ENCODE measurements at regions not wholly inside any gene's neighbourhood (a gene's known extent, or its start where the extent isn't known, plus 50 kb on each side); places are given as distances from the start of the nearest gene placed in this dataset.

GRCh38 chr5:168088410-168089173, 202.9 kb upstream of the WWC1 start:
- FAIRE-seq, result no peak
- no peak overlapping the region for H3K4me2 ChIP-seq (ENCODE audit: insufficient read depth, low read length)
- no peak for DNase-seq (ENCODE audit: low read depth, low spot score)
- no peaks in the 10 kb centered on the region for H3K27me3 ChIP-seq (ENCODE audit: control insufficient read depth in 2 of 2, insufficient read depth in 2 of 2, low read length in 2 of 2)
- no peaks in the 10 kb centered on the region for H3K79me2 ChIP-seq (ENCODE audit: control insufficient read depth, insufficient read depth, low read length)
- ChIA-PET POLR2A (no interaction called here), CTCF (no interaction called here)
- dilution Hi-C loops (cut with MboI; ENCODE audit: extremely low pct_ligation_motif_present, low sequenced_read_pairs) (no loop called here), intact Hi-C loops (cut with micrococcal nuclease) (no loop called here)
- H3K27ac ChIP-seq (ENCODE audit: insufficient read depth, low read depth, low read length), result no peak overlapping the region
- H2AFZ ChIP-seq (ENCODE audit: low read depth, low read length), result no peak overlapping the region
- H3K4me3 ChIP-seq (replicated peaks in 1 of 3; ENCODE audit: insufficient read depth in 1 of 3, low read depth in 1 of 3, low read length in 3 of 3), result no peak overlapping the region
- no TSS peak for BruUV-seq (replicated peaks)
- H3K4me1 ChIP-seq (ENCODE audit: control insufficient read depth, extremely low read depth, insufficient read depth, low read length), result no peaks in the 10 kb centered on the region
- H4K20me1 ChIP-seq (replicated peaks; ENCODE audit: control insufficient read depth, extremely low read depth, insufficient read depth, low read length), result no peaks in the 10 kb centered on the region
- no peaks in the 10 kb centered on the region for H3K9me3 ChIP-seq (replicated peaks; ENCODE audit: control insufficient read depth, insufficient read depth, low read length)
- no peak for TF ChIP-seq EZH2 (IDR thresholded peaks at IDR 0.05; ENCODE audit: borderline replicate concordance, low read depth, low read length, severe bottlenecking)
- no peak for TF ChIP-seq JUN (IDR thresholded peaks at IDR 0.05; ENCODE audit: borderline replicate concordance, insufficient read depth, insufficient read length, low read depth)
- TF ChIP-seq FOS (IDR thresholded peaks at IDR 0.05; ENCODE audit: borderline replicate concordance, insufficient read depth, low read length), result no peak
- no peak for TF ChIP-seq GATA2 (IDR thresholded peaks at IDR 0.05; ENCODE audit: insufficient read depth, insufficient read length, low read depth, low read length)
- TF ChIP-seq POLR2A (IDR thresholded peaks at IDR 0.05; ENCODE audit: low read depth, low read length), result no peak
- no peak for TF ChIP-seq POLR2AphosphoS5 (IDR thresholded peaks at IDR 0.05; ENCODE audit: insufficient read depth, low read depth, low read length)
- TF ChIP-seq CTCF (IDR thresholded peaks at IDR 0.05; ENCODE audit: extremely low read depth in 1 of 2, insufficient read depth in 1 of 2, low read depth in 1 of 2, low read length in 2 of 2), result no peak
- H3K9me1 ChIP-seq (replicated peaks; ENCODE audit: control insufficient read depth, extremely low read depth, insufficient read depth, low read length), result no peaks in the 10 kb centered on the region
- H3K9ac ChIP-seq (replicated peaks; ENCODE audit: extremely low read depth, insufficient read depth, low read length), result no peak overlapping the region
- H3K36me3 ChIP-seq (ENCODE audit: control insufficient read depth in 2 of 2, extremely low read depth in 1 of 2, insufficient read depth in 2 of 2, low read length in 2 of 2), result no peaks in the 10 kb centered on the region

Data from endothelial cell of umbilical vein (primary cell).